Cardiac fibroblast (primary cell): ENCODE measurements at regions not wholly inside any gene's neighbourhood (a gene's known extent, or its start where the extent isn't known, plus 50 kb on each side); places are given as distances from the start of the nearest gene placed in this dataset.
"Not testable (repeated sequence)": the region's sequence is repeated elsewhere in the genome, so short reads cannot be mapped to it uniquely, and the experiment has no call there.

Experiments
- DNase-seq, 2 donors: peaks; one replicate each; pipeline versions ENCODE4 v3.0.0 to v3.0.0-alpha.2; 2010; ENCODE audit warnings: low read depth in 2 of 2
- H3K4me3 ChIP-seq, 2 donors: replicated peaks in 1 of 2; 1 replicate in 1 of 2; 2 replicates in 1 of 2; pipeline ENCODE4 v1.5.1; 2011; ENCODE audit warnings: low read depth in 2 of 2, low read length in 2 of 2, mild to moderate bottlenecking in 2 of 2, moderate library complexity in 1 of 2

DNA sequence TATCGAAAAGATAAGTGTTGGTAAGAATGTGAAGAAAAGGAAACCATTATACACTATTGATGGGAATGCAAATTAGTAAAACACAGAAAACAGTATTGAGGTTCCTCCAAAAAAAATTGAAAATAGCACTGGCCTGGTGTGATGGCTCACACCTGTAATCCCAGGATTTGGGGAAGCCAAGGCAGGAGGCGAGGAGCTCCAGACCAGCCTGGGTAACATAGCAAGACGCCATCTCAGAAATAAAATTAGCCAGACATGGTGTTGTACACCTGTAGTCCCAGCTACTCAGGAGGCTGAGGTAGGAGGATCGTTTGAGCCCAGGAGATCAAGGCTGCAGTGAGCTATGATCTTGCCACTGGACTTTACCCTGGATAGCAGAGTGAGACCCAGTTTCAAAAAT, 5303.4 kb upstream of the TPTE start:
- not testable (repeated sequence) for H3K4me3 ChIP-seq, DNase-seq

DNA sequence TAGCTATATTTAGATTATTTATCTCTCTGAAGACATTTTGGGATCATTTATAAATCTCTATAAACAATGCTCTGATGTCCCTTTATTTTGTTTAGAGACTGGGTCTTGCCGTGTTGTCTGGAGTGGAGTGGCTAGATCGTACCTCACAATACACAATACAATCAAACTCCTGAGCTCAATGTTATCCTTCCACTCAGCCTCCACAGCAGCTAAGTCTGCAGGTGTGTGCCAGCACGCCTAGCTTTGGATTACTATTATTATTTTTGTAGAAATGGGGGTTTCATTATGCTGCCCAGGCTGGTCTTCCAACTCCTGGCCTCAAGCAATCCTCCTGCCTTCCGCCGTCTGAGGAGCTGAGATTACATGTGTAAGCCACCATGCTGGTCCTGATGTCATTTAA, 5301.4 kb upstream of the TPTE start:
- not testable (repeated sequence) for DNase-seq

DNA sequence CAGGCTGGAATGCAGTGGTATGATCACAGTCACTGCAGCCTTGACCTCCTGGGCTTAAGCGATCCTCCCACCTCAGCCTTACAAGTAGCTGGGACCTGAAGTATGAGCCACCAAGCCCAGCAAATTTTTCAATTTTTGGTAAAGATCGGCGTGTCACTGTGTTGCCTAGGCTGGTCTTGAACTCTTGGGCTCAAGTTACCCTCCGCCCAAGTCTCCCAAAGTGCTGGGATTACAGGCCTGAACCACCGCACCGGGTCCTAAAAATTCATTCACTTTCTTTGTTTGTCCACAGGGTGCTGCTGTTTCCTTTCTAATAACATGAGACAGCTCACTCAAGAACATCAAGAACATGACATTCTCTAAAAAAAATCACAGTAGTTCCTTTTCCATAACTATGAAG, 5300.9 kb upstream of the TPTE start:
- H3K4me3 ChIP-seq = not testable (repeated sequence)
- DNase-seq = peak in 1 of 2 donors; percentile 20

More for the DNA sequence above, 5301.4 kb upstream of the TPTE start:
- H3K4me3 ChIP-seq = not testable (repeated sequence)

DNA sequence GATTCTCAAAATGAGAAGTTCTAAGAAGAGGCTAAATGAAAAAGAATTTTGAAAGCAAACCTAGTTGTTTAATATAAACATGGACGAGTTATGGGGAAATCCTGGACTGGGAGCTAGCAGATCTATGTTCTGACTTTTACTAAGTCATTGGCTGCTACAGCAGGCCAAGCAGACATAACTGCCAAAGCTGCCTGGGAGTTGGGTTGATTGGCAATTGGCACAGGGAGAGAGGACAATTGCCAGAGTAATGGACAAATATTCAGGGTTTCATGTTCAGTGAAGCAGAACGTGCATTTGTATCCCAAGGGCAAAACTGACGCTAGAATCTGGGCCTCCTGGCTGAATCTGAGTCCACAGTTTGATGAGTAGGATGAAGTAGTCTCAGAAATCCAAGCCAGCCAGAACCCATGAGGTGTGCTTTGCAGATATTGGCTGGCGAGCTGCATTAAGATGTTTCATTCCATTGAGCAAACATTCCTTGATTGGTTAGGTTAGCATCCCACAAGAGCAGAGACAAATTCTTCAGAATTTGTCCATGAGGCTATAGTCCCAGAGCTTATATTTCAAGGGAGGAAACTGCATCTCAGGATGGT, 5299.8 kb upstream of the TPTE start:
- not testable (repeated sequence) for H3K4me3 ChIP-seq, DNase-seq

DNA sequence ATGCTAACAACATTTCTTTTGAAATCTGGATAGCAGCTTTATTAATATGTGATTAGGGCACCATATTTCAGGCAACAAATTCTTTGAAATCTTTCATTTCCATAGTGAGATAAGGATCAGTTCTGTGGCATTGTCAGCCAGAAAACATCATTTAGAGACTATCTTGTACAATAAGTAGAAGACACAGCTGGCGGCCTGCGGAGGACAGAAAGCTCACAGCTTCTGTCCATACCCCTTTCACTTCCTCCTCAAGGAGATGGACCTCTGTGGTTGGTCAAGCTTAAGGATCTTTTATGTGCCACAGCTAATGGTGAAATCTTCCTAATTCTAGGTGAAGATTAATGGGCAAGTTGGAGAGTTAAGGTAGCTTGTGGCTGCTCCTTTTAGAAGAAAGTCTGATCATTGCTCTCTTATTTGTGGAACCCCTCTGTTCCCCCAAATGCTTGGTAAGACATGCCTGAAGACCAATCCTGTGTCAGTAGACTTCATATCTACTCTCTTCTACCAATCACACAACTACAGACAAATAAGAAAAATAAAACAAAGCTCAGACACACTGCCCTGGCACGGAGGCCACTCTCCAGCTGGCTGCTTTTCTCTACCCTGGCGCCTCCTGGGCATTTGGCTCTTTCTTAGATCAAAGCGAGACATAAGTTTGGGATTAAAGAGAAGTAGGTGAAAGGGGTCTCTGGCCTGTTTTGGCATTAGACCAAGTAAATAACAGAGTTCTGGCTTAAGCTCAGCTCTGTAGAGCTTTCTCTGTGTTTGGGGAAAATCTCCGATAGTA, 5298.2 kb upstream of the TPTE start:
- DNase-seq, H3K4me3 ChIP-seq: not testable (repeated sequence)

DNA sequence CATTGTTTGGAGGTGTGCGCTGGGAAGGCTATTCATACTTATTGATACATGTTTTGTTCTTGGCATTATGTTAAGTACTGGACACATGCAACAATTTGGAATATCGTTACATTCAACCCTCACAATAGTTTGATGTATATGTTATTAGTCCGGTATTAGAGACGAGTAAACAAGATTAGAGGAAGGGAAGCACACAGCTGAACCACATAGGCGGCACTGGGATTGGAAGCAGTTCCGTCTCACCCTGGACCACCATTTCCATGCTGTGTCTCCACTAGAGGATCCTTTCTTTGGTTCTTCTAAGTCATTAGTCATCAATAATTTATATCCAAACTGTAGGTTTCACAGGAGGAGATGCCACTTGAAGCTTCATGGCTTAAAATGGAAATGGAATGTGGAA, 5297.2 kb upstream of the TPTE start:
- H3K4me3 ChIP-seq, DNase-seq: not testable (repeated sequence)

DNA sequence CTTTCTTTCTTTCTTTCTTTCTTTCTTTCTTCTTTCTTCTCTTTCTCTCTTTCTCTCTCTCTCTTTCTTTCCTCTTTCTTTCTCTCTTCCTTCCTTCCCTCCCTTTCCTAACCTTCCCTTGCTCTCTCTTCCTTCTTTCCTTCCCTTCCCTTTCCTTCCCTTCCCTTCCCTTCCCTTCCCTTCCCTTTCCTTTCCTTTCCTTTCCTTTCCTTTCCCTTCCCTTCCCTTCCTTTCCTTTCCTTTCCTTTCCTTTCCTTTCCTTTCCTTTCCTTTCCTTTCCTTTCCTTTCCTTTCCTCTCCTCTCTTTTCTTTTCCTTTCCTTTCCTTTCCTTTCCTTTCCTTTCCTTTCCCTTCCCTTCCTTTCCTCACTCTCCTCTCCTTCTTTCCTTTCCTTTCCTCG, 5294.1 kb upstream of the TPTE start:
- not testable (repeated sequence) for DNase-seq, H3K4me3 ChIP-seq

DNA sequence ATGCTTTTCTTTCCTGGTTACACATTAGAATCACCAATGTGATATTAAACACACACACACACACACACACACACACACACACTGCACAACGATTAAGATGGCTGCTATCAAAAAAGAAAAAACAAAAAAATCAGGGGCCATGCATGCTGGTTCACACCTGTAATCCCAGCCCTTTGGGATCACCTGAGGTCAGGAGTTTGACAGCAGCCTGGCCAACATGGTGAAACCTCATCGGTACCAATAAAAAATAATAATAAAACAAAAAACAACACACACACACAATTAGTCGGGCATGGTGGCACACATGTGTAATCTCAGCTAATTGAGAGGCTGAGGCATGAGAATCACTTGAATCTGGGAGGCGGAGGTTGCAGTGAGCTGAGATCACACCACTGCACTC, 5290.8 kb upstream of the TPTE start:
- not testable (repeated sequence) for DNase-seq, H3K4me3 ChIP-seq

DNA sequence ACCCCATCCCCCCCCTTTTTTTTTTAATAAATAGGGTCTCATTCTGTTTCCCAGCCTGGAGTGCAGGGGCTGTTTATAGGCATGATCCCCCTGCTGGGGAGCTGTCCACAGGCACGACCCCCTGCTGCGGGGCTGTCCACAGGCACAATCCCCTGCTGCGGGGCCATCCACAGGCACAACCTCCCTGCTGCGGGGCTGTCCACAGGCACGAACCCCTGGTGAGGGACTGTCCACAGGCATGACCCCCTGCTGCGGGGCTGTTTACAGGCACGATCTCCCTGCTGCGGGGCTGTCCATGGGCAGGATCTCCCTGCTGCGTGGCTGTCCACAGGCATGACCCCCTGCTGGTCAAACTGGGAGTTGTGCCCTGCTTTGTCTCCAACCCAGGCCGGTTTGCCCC, 5290.1 kb upstream of the TPTE start:
- H3K4me3 ChIP-seq, DNase-seq: not testable (repeated sequence)

DNA sequence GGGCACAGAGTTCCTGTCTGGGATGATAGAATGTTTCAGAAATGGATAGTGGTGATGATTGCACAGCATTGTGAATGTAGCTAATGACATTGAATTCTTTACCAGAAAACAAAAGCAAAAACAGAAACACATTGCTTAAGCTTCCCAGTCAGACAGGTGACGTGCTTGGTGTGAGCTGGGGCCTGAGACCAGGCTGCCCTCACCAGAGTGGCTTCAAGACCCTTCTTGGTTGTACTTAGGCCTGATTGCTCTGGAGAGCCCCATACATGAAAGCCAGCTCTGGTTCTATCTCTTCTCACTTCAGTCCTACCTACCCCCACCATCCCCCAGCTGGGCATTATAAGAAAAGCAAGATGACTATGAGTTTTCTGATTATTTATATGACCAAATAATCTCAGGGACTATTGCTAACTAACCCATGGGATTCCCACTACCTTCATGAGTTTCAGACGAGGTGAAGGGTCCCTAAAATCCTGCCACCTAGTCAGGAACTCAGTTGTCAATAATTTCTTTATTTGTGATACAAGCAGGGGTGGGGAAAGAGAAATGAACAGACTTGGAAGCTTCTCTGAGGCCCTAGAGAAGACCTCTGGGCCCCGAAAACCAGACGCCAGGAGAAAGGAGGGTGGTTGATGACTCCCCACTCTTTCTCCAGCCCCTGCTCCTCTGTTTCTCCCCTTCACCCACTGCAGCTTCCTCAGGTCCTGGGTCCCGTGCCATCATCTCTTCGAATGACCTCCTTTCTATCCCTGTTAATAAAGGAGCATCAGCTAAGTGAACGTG, 5289.0 kb upstream of the TPTE start:
- H3K4me3 ChIP-seq, DNase-seq: not testable (repeated sequence)

DNA sequence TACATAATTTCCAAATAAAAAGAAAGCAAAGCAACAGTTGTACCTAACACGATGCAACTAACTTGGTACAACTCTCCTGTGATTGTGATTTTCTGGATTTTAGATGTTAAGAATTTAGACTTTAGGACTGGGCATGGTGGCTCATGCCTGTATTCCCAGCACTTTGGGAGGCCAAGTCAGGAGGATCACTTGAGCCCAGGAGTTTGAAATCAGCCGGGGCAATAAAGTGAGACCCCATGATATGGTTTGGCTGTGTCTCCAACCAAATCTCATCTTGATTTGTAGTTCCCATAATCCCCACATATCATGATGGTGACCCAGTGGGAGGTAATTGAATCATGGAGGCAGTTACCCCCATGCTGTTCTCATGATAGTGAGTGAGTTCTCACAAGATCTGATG, 5285.6 kb upstream of the TPTE start:
- not testable (repeated sequence) for H3K4me3 ChIP-seq, DNase-seq

DNA sequence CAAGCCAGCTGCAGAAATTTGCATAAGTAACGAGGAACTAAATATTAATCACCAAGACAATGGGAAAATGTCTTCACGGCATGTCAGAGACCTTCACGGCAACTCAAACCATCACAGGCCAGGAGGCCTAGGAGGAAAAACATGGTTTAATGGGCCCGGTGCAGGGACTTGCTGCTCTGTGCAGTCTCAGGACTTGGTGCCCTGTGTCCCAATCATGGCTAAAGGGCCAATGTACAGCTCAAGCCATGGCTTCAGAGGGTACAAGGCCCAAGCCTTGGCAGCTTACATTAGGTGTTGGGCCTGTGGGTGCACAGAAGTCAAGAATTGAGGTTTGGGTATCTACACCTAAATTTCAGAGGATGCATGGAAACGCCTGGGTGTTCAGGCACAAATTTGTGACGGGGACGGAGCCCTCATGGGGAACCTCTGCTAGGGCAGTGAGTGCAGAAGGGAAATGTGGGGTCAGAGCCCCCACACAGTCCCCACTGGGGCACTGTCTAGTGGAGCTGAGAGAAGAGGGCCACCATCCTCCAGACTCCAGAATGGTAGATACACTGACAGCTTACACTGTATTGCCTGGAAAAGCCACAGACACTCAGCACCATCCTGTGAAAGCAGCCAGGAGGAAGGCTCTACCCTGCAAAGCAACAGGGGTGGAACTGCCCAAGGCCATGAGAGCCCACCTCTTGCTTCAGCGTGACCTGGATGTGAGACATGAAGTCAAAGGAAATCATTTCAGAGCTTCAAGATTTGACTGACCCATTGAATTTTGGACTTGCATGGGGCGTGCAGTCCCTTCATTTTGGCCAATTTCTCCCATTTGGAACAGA, 5284.3 kb upstream of the TPTE start:
- DNase-seq, H3K4me3 ChIP-seq: not testable (repeated sequence)

DNA sequence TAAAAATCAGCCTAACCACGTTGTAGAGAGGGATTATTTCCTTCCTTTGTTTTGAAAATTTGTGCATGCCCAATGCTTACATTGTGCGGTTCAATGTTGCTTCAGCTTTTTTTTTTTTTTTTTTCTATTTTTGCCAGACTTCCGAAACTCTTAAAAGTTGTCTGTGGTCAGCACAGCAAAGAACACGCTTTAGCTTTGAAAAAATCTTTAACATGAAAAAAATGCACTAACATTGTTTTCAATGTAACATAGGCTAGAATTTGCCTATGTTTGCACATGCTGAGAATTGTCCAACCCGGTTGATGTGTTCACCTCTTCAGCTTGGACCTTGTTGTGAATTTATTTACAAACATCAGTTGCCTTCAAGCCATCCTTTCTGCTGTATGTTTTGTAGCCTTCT, 5280.9 kb upstream of the TPTE start:
- not testable (repeated sequence) for H3K4me3 ChIP-seq, DNase-seq

DNA sequence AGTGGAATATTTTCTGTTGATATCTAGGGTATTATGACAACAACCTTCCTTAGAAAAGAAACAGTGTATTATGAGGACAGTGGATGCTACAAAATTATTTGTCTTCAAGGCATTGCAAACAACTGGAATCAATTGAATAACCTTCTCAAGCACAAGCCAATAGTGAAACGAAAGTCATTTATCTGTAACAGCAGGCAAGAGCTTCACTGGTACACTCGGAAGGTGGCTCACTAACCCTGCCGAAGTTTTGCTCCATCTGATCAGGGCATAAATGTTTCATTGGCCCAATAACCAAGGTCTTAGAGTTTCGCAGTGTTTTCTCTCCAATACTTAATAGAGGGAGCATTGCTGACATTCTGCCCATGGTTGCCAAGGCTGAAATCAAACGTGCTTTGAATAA, 5278.7 kb upstream of the TPTE start:
- H3K4me3 ChIP-seq, DNase-seq: not testable (repeated sequence)

DNA sequence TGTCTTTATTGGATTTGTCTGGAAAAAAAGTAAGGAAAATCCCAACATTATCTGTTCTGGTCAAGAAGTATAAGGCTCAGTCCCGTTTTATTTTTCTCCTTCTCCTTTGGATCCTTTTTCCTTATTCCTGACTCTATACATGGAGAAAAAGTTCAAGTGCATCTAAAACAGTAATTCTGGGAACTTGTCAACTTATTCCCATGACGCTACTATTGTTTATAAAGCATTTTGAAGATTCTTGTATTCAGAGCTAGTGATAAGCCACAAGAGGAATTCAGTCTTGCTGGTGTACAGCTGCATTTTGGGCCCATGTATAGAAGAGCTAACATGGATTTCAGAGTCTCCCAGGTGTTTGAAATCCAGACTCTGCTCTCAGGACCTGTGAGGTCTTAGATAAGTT, 5278.1 kb upstream of the TPTE start:
- not testable (repeated sequence) for H3K4me3 ChIP-seq, DNase-seq

DNA sequence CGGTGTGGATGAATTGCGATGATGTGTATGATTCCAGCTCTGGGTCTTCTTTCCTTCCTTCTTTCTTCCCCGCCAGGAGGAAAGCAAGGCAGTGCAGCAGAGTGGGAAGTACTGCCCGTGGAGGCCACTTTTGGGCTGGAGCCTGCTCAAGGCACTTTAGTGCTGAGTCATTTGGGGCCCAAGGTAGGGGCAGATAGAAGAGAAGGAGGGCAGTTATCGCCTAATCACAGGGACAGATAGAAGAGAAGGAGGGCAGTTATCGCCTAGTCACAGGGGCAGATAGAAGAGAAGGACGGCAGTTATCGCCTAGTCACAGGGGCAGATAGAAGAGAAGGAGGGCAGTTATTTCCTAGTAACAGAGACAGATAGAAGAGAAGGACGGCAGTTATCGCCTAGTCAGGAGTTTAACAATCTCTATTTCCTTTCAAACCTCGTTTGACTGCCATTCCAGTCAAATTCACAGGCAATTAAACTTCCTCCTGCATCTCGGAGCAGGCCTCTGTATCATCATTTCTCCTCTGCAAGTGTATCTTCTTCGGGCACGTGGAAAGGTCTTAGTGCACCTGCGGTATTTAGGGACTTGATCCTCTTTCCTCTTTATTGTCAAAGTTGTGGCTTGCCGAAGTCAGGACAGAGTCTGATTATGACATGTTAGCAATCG, 5277.5 kb upstream of the TPTE start:
- H3K4me3 ChIP-seq, DNase-seq: not testable (repeated sequence)

DNA sequence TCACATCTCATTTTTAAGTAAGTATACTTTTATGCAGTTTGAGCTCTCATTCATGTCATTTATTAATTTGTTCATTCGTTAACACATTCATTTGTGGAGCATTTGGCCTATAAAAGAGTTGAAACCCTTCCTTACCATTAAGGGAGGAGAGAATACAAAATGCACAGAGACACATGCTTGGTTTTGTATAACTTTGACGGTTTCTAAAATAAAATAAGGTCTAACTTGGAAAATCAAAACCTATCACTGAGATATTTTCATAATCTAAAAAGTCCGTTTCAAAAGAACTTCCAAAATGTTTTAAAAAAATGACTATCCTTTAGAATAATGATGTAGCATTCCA, 5277.0 kb upstream of the TPTE start:
- DNase-seq, H3K4me3 ChIP-seq: not testable (repeated sequence)

DNA sequence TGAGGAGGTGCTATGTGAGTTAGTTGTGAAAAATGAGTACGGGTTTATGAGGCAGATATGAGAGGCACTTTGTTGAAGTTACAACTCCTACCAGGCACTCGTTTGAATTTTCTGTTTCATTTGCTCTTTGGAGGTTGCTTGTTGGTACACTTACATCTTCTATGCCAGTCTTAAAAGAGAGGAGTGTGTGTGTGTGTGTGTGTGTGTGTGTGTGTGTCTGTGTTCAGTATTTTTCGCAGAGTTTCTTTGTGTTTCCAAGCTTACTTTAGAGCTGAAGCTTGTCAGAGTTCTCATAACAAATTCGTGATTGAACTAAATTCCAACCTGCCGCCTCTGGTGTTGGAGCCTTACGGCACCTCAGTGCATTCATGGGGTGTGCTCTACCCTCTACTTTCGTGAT, 5276.4 kb upstream of the TPTE start:
- not testable (repeated sequence) for H3K4me3 ChIP-seq, DNase-seq
